Nephron progenitor cell (in vitro differentiated cells): ENCODE measurements at regions not wholly inside any gene's neighbourhood (a gene's known extent, or its start where the extent isn't known, plus 50 kb on each side); places are given as distances from the start of the nearest gene placed in this dataset.

Source experiments
- DNase-seq: peaks from one replicate; pipeline ENCODE4 v3.0.0; 2021
- H3K27ac Mint-ChIP-seq: 2 replicates; pipeline ENCODE4 v1.8.0; 2021; ENCODE audit warnings: mild to moderate bottlenecking, moderate library complexity, mixed read lengths
- H3K27me3 Mint-ChIP-seq: 2 replicates; pipeline ENCODE4 v1.8.0; 2021; ENCODE audit warnings: mild to moderate bottlenecking, low read depth, mixed read lengths; ENCODE audit not compliant: poor library complexity
- H3K36me3 Mint-ChIP-seq: 2 replicates; pipeline ENCODE4 v1.8.0; 2021; ENCODE audit warnings: low read depth, mixed read lengths
- H3K4me1 Mint-ChIP-seq: 2 replicates; pipeline ENCODE4 v1.8.0; 2021; ENCODE audit warnings: mixed read lengths
- H3K4me3 Mint-ChIP-seq: 2 replicates; pipeline ENCODE4 v1.8.0; 2021; ENCODE audit warnings: mild to moderate bottlenecking, moderate library complexity, mixed read lengths
- H3K9me3 Mint-ChIP-seq: 2 replicates; pipeline ENCODE4 v1.8.0; 2021; ENCODE audit warnings: mild to moderate bottlenecking, moderate library complexity, mixed read lengths
- CTCF ChIP-seq: fragments of 200-600 bp; sonication (generic); IDR thresholded peaks from 2 replicates; pipeline ENCODE4 v1.5.0; 2021; ENCODE audit warnings: antibody characterized with exemption

DNA sequence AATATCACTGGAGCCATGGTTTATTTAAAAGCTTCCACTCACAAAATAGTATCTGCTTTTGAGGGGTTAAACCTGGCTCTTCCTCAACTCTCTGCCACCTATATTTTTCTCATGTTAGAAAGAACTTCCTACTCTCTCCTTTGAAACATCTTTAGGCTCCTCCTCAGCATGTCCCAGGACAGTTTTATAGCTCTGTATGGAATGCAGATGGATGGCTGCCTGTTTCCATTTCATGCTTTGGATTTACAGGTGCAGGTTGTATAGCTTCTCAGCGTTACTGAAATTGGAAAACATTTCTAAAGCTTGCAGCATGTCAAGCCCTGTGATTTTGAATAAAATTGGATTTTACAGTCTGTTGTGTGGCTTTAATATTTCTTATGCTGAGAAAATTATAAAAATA is 314.0 kb downstream of the NDFIP2 start:
- DNase-seq = no peak
- peaks cover 19% of the 10 kb centered on the region for H3K9me3 Mint-ChIP-seq
- H3K27ac Mint-ChIP-seq = peak overlapping the region; percentile 91
- H3K4me3 Mint-ChIP-seq = peak overlapping the region; percentile 45
- H3K36me3 Mint-ChIP-seq = peaks cover 12% of the 10 kb centered on the region
- peaks cover 60% of the 10 kb centered on the region for H3K4me1 Mint-ChIP-seq
- H3K27me3 Mint-ChIP-seq = no peaks in the 10 kb centered on the region
- no peak for TF ChIP-seq CTCF

DNA sequence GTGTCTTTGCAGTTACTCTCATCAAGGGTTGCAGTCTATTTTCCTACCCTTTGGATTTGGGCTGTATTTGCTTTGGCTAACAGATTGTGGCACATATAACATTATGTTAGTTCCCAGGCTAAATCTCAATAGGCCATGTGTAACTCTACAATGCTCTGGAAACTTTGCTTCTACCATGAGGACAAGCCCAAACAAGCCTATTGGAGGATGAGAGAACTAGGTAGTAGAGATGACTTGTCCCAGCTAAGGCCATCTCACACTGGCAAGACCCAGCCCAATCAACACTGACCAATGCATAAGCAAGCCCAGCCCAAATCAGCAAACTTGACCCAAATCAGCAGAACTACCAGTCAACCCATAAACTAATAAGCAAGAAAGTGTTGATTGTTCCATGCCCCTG is 311.8 kb downstream of the NDFIP2 start:
- Mint-ChIP-seq H3K36me3 (peaks cover 31% of the 10 kb centered on the region), H3K27ac (no peak overlapping the region), H3K4me1 (peaks cover 47% of the 10 kb centered on the region), H3K4me3 (no peak overlapping the region), H3K9me3 (peaks cover 41% of the 10 kb centered on the region), H3K27me3 (no peaks in the 10 kb centered on the region)
- TF ChIP-seq CTCF = no peak
- no peak for DNase-seq

DNA sequence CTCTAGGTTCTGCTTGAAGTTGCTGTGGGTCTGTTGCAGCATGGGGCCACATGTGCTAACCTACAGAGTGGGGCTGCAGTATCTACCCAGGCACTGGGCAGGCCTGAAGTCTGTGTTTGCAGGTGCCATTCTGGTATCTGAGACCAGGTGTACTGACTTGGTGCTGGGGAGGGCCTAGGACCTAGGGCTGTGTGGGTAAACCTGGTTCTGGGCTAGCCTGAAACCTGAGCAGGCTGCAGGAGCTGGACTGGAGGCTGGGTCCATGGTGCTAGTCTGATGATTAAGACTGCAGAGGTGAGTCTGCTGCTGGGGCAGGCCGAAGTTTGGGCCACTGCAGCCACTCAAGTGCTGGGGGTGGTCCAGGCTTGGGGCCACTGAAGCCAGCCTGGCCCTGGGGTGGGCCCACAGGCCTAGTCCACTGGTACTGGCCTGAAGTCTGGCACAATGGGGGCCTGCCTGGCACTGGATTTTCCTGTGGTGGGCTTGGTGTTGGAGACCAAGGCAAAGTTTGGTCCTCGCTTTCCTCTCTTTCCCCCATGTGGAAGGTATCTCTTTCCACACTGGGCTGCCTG is 310.6 kb downstream of the NDFIP2 start:
- peaks cover 37% of the 10 kb centered on the region for H3K4me1 Mint-ChIP-seq
- H3K9me3 Mint-ChIP-seq = peaks cover 53% of the 10 kb centered on the region
- no peak overlapping the region for H3K27ac Mint-ChIP-seq
- H3K27me3 Mint-ChIP-seq = no peaks in the 10 kb centered on the region
- no peak overlapping the region for H3K4me3 Mint-ChIP-seq
- H3K36me3 Mint-ChIP-seq = peaks cover 38% of the 10 kb centered on the region
- no peak for TF ChIP-seq CTCF
- no peak for DNase-seq

DNA sequence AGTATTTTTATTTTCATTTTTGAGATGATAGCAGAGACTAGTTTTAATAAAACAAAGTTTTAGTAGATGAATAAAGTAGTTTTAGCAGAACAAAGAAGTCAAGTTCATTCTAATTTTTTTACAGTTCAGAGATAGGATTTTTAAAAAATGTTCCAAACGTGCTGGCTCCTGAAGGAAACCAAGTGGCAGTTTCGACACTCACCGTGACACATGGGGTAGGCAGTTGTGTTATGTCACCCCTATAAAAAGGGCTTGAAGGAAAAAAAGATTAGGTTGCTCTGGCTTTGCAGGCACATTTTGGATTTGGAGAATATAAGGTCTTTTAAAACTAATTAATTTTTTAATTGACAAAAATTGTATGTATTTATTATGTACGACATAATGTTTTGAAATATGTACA is 305.2 kb downstream of the NDFIP2 start:
- Mint-ChIP-seq H3K36me3 (peaks cover 39% of the 10 kb centered on the region), H3K4me3 (no peak overlapping the region), H3K27me3 (no peaks in the 10 kb centered on the region), H3K4me1 (peaks cover 36% of the 10 kb centered on the region), H3K27ac (no peak overlapping the region), H3K9me3 (peaks cover 58% of the 10 kb centered on the region)
- TF ChIP-seq CTCF = no peak
- no peak for DNase-seq

GRCh38 chr13:79782541-79783205 is 301.7 kb downstream of the NDFIP2 start:
- H3K36me3 Mint-ChIP-seq = peaks cover 13% of the 10 kb centered on the region
- peak overlapping the region; percentile 99 for H3K27ac Mint-ChIP-seq
- H3K27me3 Mint-ChIP-seq = no peaks in the 10 kb centered on the region
- peaks cover 64% of the 10 kb centered on the region for H3K4me1 Mint-ChIP-seq
- peak overlapping the region; percentile 65 for H3K4me3 Mint-ChIP-seq
- peaks cover 24% of the 10 kb centered on the region for H3K9me3 Mint-ChIP-seq
- DNase-seq = peak; percentile 74
- no peak for TF ChIP-seq CTCF
